PC-9 (cell line): ENCODE measurements at regions not wholly inside any gene's neighbourhood (a gene's known extent, or its start where the extent isn't known, plus 50 kb on each side); places are given as distances from the start of the nearest gene placed in this dataset.
"Not testable (repeated sequence)": the region's sequence is repeated elsewhere in the genome, so short reads cannot be mapped to it uniquely, and the experiment has no call there.

Experiments used
- BruUV-seq: library from RNA; stranded (reverse); fragments of 400-500 nt; replicated peaks from 2 replicates; lab custom pipeline; 2021; lab: Mats Ljungman, UMichigan
- CTCF ChIA-PET: fragments of 300-600 bp; sonication (Branson Sonifier 250); formaldehyde crosslinking; loops from one replicate; lab custom pipeline; 2022; ENCODE audit warnings: antibody characterized with exemption; lab: Charles Lee
- POLR2A ChIA-PET: fragments of 300-600 bp; sonication (Branson Sonifier 250); formaldehyde crosslinking; loops from one replicate; lab custom pipeline; 2022; ENCODE audit warnings: antibody characterized with exemption; ENCODE audit not compliant: unreplicated experiment; lab: Charles Lee
- DNase-seq, 2 experiments: peaks; one replicate each; pipeline versions ENCODE4 v3.0.0 to v3.0.0-alpha.2; 2015 to 2022; ENCODE audit warnings: mixed read lengths in 1 of 2
- H2AFZ ChIP-seq: fragments of 200-600 bp; sonication (generic); 2 replicates; pipeline ENCODE4 v1.8.1; 2017; ENCODE audit warnings: antibody characterized with exemption
- H3F3A ChIP-seq: fragments of 200-600 bp; sonication (generic); 2 replicates; pipeline ENCODE4 v1.8.1; 2017; ENCODE audit warnings: antibody characterized with exemption, mild to moderate bottlenecking, low read depth; ENCODE audit not compliant: insufficient read depth
- H3K27ac ChIP-seq: fragments of 200-600 bp; sonication (generic); 2 replicates; pipeline ENCODE4 v1.6.1; 2016; ENCODE audit warnings: mixed run types
- H3K27me3 ChIP-seq: fragments of 200-600 bp; sonication (generic); 2 replicates; pipeline ENCODE4 v1.6.1; 2016; ENCODE audit warnings: low read depth, mixed run types; ENCODE audit not compliant: insufficient read depth
- H3K36me3 ChIP-seq: fragments of 200-600 bp; sonication (generic); 2 replicates; pipeline ENCODE4 v1.6.1; 2016; ENCODE audit warnings: low read depth, mixed run types
- H3K4me1 ChIP-seq: fragments of 200-600 bp; sonication (generic); replicated peaks from 2 replicates; pipeline ENCODE4 v1.6.1; 2016; ENCODE audit warnings: mixed run types; ENCODE audit not compliant: insufficient read depth
- H3K4me2 ChIP-seq: fragments of 200-600 bp; sonication (generic); 2 replicates; pipeline ENCODE4 v1.6.1; 2017; ENCODE audit warnings: mixed run types
- H3K4me3 ChIP-seq: fragments of 200-600 bp; sonication (generic); 2 replicates; pipeline ENCODE4 v1.6.1; 2016; ENCODE audit warnings: mixed run types
- H3K79me2 ChIP-seq: fragments of 200-600 bp; sonication (generic); 2 replicates; pipeline ENCODE4 v1.6.1; 2017; ENCODE audit warnings: low read depth, mixed run types
- H3K9me2 ChIP-seq: fragments of 200-600 bp; sonication (generic); 2 replicates; pipeline ENCODE4 v1.8.1; 2017; ENCODE audit warnings: mild to moderate bottlenecking; ENCODE audit not compliant: insufficient read depth
- H3K9me3 ChIP-seq: fragments of 200-600 bp; sonication (generic); 2 replicates; pipeline ENCODE4 v1.8.1; 2016; ENCODE audit warnings: low read depth; ENCODE audit not compliant: insufficient read depth
- H4K20me1 ChIP-seq: fragments of 200-600 bp; sonication (generic); 2 replicates; pipeline ENCODE4 v1.8.1; 2017; ENCODE audit not compliant: insufficient read depth
- CTCF ChIP-seq: fragments of 200-600 bp; sonication (generic); conservative IDR thresholded peaks from 2 replicates; pipeline ENCODE4 v1.6.1; 2017; ENCODE audit warnings: mixed run types, antibody characterized with exemption, mild to moderate bottlenecking, moderate library complexity
- EZH2 ChIP-seq: fragments of 200-600 bp; sonication (generic); IDR thresholded peaks from 2 replicates; pipeline ENCODE4 v1.8.0; 2017; ENCODE audit warnings: antibody characterized with exemption, low read depth
- intact Hi-C: fragments of 100-400 bp; cut with micrococcal nuclease; formaldehyde crosslinking; loops from one replicate; pipeline ENCODE4 v1.10.0; 2022; ENCODE audit not compliant: unreplicated experiment

- H3K4me3 ChIP-seq = no peak overlapping the region
- no peaks in the 10 kb centered on the region for H3K27me3 ChIP-seq
- H3K27ac ChIP-seq = peak overlapping the region; percentile 74
- H2AFZ ChIP-seq = no peak overlapping the region
- no peaks in the 10 kb centered on the region for H4K20me1 ChIP-seq
- DNase-seq = no peak
- TF ChIP-seq CTCF = no peak
- no peak for TF ChIP-seq EZH2
- intact Hi-C loops = loop anchor here (1.0 to 5.0 kb wide), 7 partner anchors 34 to 487 kb away; partner anchors contain the start of gene PTGER4
- peak overlapping the region; percentile 57 for H3K4me2 ChIP-seq
- no peaks in the 10 kb centered on the region for H3K36me3 ChIP-seq
- peaks cover 7% of the 10 kb centered on the region for H3K9me3 ChIP-seq
- H3F3A ChIP-seq = peaks cover 15% of the 10 kb centered on the region
- POLR2A ChIA-PET = interaction anchor here (0.5 to 1.5 kb wide), 7 partner anchors 38 to 911 kb away, joined by 3 to 10 read pairs (median 3); no protein-coding TSS in a partner anchor
- CTCF ChIA-PET = interaction anchor here (0.6 to 0.8 kb wide), 2 partner anchors 54 to 55 kb away, joined by 3 read pairs; no protein-coding TSS in a partner anchor
- H3K4me1 ChIP-seq = peaks cover 22% of the 10 kb centered on the region
- no peaks in the 10 kb centered on the region for H3K9me2 ChIP-seq
- BruUV-seq = no TSS peak
- no peaks in the 10 kb centered on the region for H3K79me2 ChIP-seq
Observed at GRCh38 chr5:40436535-40437237, 243.0 kb upstream of the PTGER4 start.

- H3K27me3 ChIP-seq, H3K36me3 ChIP-seq, H3K4me3 ChIP-seq, H3K79me2 ChIP-seq, H3K9me2 ChIP-seq, DNase-seq, H4K20me1 ChIP-seq, CTCF ChIA-PET, BruUV-seq, H2AFZ ChIP-seq, H3K9me3 ChIP-seq, H3K27ac ChIP-seq, H3K4me2 ChIP-seq, POLR2A ChIA-PET: not testable (repeated sequence)
- intact Hi-C loops = loop anchor here (2.0 to 5.0 kb wide), 2 partner anchors 243 to 302 kb away; partner anchors contain the start of gene PTGER4
- Histone ChIP-seq H3F3A (peaks cover 15% of the 10 kb centered on the region), H3K4me1 (peaks cover 22% of the 10 kb centered on the region)
Observed at GRCh38 chr5:40435706-40436105, 244.0 kb upstream of the PTGER4 start.

GRCh38 chr5:40432836-40433235 is 246.9 kb upstream of the PTGER4 start:
- intact Hi-C loops = no loop called here
- no peaks in the 10 kb centered on the region for H4K20me1 ChIP-seq

More at GRCh38 chr5:40432836-40433235, 246.9 kb upstream of the PTGER4 start:
- H3K9me2 ChIP-seq = no peaks in the 10 kb centered on the region
- H3K27ac ChIP-seq = no peak overlapping the region
- no peak overlapping the region for H2AFZ ChIP-seq
- no peak for TF ChIP-seq CTCF
- no peak for TF ChIP-seq EZH2
- H3K36me3 ChIP-seq = no peaks in the 10 kb centered on the region
- H3F3A ChIP-seq = peaks cover 14% of the 10 kb centered on the region
- no peak overlapping the region for H3K4me2 ChIP-seq
- H3K4me3 ChIP-seq = no peak overlapping the region
- CTCF ChIA-PET = no interaction called here
- POLR2A ChIA-PET = no interaction called here
- BruUV-seq = no TSS peak
- H3K79me2 ChIP-seq = no peaks in the 10 kb centered on the region
- H3K4me1 ChIP-seq = peaks cover 32% of the 10 kb centered on the region
- H3K9me3 ChIP-seq = peaks cover 8% of the 10 kb centered on the region; the same call in 1 of the 2 replicates
- H3K27me3 ChIP-seq = no peaks in the 10 kb centered on the region
- DNase-seq = no peak
